Lung (tissue), 11 donors: ENCODE measurements at regions not wholly inside any gene's neighbourhood (a gene's known extent, or its start where the extent isn't known, plus 50 kb on each side); places are given as distances from the start of the nearest gene placed in this dataset.

Experiments used
- ATAC-seq: fragments of 200-7000 bp; cut with Tn5 transposase; one replicate; pipeline ENCODE4 v1.9.1; 2020; ENCODE audit warnings: moderate number of reproducible peaks; ENCODE audit not compliant: insufficient read depth, low FRiP score
- DNase-seq, 3 donors: peaks; one replicate each; pipeline ENCODE4 v3.0.0-alpha.2; 2013 to 2017
- H3K27ac ChIP-seq, 2 donors: one replicate each; pipeline ENCODE4 v1.5.1; 2013; ENCODE audit warnings: mild to moderate bottlenecking in 2 of 2, moderate library complexity in 2 of 2, control low read depth in 1 of 2, inconsistent platforms in 1 of 2, low read depth in 1 of 2, low read length in 1 of 2
- H3K27me3 ChIP-seq, 3 donors: one replicate each; pipeline ENCODE4 v1.5.1; 2013; ENCODE audit warnings: low read length in 2 of 3; ENCODE audit not compliant: control insufficient read depth in 3 of 3, insufficient read depth in 3 of 3
- H3K36me3 ChIP-seq, 4 donors: one replicate each; pipeline ENCODE4 v1.5.1; 2013; ENCODE audit warnings: low read length in 4 of 4, mild to moderate bottlenecking in 1 of 4, moderate library complexity in 1 of 4; ENCODE audit not compliant: control insufficient read depth in 4 of 4, insufficient read depth in 4 of 4
- H3K4me1 ChIP-seq, 5 donors: one replicate each; pipeline ENCODE4 v1.5.1; 2013; ENCODE audit warnings: low read length in 5 of 5, mild to moderate bottlenecking in 2 of 5, moderate library complexity in 1 of 5; ENCODE audit not compliant: control insufficient read depth in 5 of 5, insufficient read depth in 5 of 5
- H3K4me3 ChIP-seq: one replicate; pipeline ENCODE4 v1.5.1; 2013; ENCODE audit warnings: mild to moderate bottlenecking, control low read depth, moderate library complexity
- H3K9ac ChIP-seq, 2 donors: one replicate each; pipeline ENCODE4 v1.5.1; 2013; ENCODE audit warnings: low read length in 2 of 2, control low read depth in 1 of 2; ENCODE audit not compliant: insufficient read depth in 1 of 2
- H3K9me3 ChIP-seq, 4 donors: one replicate each; pipeline ENCODE4 v1.5.1; 2013; ENCODE audit warnings: low read length in 3 of 4, mild to moderate bottlenecking in 1 of 4, moderate library complexity in 1 of 4; ENCODE audit not compliant: control insufficient read depth in 4 of 4, insufficient read depth in 3 of 4
- CTCF ChIP-seq: IDR thresholded peaks from 2 replicates; pipeline ENCODE4 v1.5.1; 2012; ENCODE audit warnings: mild to moderate bottlenecking; ENCODE audit errors: control extremely low read depth, extremely low read depth
- WGBS, 2 donors: extraction: QIAGEN DNeasy Blood & Tissue Kit; methylation state at CpG; one replicate each; pipeline ENCODE4 v1.1.7; 2013; 5-methylcytosine and 5-hydroxymethylcytosine counted together
- donor health status: control.
- donor health status: control.
- donor health status: Bipolar disorder and iron deficiency.
- donor health status: healthy.
- donor health status: DM: yes; HTN: yes; CAD: no.

GRCh38 chr5:2523180-2523579, 228.3 kb downstream of the IRX2 start:
- Histone ChIP-seq H3K27ac (no peak overlapping the region), H3K9me3 (peaks cover 0 to 3% (median 0%) of the 10 kb centered on the region in 4 donors), H3K4me3 (no peak overlapping the region), H3K36me3 (no peaks in the 10 kb centered on the region), H3K27me3 (peaks cover 0 to 6% (median 2%) of the 10 kb centered on the region in 3 donors), H3K9ac (no peak overlapping the region), H3K4me1 (no peaks in the 10 kb centered on the region)
- ATAC-seq (no peak), DNase-seq (no peak)
- WGBS, 2 donors = 82% methylated on average over 12 of the region's 12 CpGs
- TF ChIP-seq CTCF = no peak

GRCh38 chr5:2522372-2522771, 229.1 kb downstream of the IRX2 start:
- no peak for TF ChIP-seq CTCF
- no peak for DNase-seq
- Histone ChIP-seq H3K27me3 (peaks cover 0 to 6% (median 2%) of the 10 kb centered on the region in 3 donors), H3K27ac (no peak overlapping the region), H3K9me3 (peaks cover 0 to 3% (median 0%) of the 10 kb centered on the region in 4 donors), H3K36me3 (no peaks in the 10 kb centered on the region), H3K4me3 (no peak overlapping the region), H3K4me1 (no peaks in the 10 kb centered on the region), H3K9ac (no peak overlapping the region)
- WGBS, 2 donors = 80 to 87% methylated on average over 11 of the region's 11 CpGs
- no peak for ATAC-seq

GRCh38 chr5:2519153-2519552, 232.3 kb downstream of the IRX2 start:
- H3K27me3 ChIP-seq = no peaks in the 10 kb centered on the region
- WGBS, 2 donors = 79 to 85% methylated on average over 9 of the region's 9 CpGs
- no peak overlapping the region for H3K4me3 ChIP-seq
- no peak overlapping the region for H3K27ac ChIP-seq
- DNase-seq (no peak), ATAC-seq (no peak)
- H3K36me3 ChIP-seq = no peaks in the 10 kb centered on the region
- no peak overlapping the region for H3K9ac ChIP-seq
- no peaks in the 10 kb centered on the region for H3K9me3 ChIP-seq
- no peaks in the 10 kb centered on the region for H3K4me1 ChIP-seq
- no peak for TF ChIP-seq CTCF

- TF ChIP-seq CTCF = no peak
- ATAC-seq (no peak), DNase-seq (no peak)
- no peak overlapping the region for H3K9ac ChIP-seq
- H3K9me3 ChIP-seq = no peaks in the 10 kb centered on the region
- no peak overlapping the region for H3K27ac ChIP-seq
- H3K36me3 ChIP-seq = no peaks in the 10 kb centered on the region
- 82% methylated on average over 10 of the region's 10 CpGs for WGBS, 2 donors
- H3K27me3 ChIP-seq = no peaks in the 10 kb centered on the region
- H3K4me1 ChIP-seq = no peaks in the 10 kb centered on the region
- no peak overlapping the region for H3K4me3 ChIP-seq
Measured at GRCh38 chr5:2517451-2517850, 234.0 kb downstream of the IRX2 start.
